Stimulated activated CD8-positive, alpha-beta memory T cell treated with anti-CD3 and anti-CD28 coated beads, Interleukin-4, amount 100 ng/mL, for 24 hours (primary cell): ENCODE measurements at regions not wholly inside any gene's neighbourhood (a gene's known extent, or its start where the extent isn't known, plus 50 kb on each side); places are given as distances from the start of the nearest gene placed in this dataset.

Experiments
- DNase-seq: peaks from one replicate; pipeline ENCODE4 v3.0.0-alpha.2; 2020; ENCODE audit warnings: low read depth

- no peak for DNase-seq
Observed at GRCh38 chr2:37866171-37866934, 58.7 kb upstream of the RMDN2 start.

- DNase-seq = no peak
Observed at GRCh38 chr2:37867166-37867565, 57.9 kb upstream of the RMDN2 start.

- DNase-seq = no peak
Observed at GRCh38 chr2:37868866-37869265, 56.2 kb upstream of the RMDN2 start.

GRCh38 chr2:37869304-37869703, 55.8 kb upstream of the RMDN2 start:
- DNase-seq = no peak

- DNase-seq = no peak
Observed at GRCh38 chr2:37869771-37870170, 55.3 kb upstream of the RMDN2 start.

GRCh38 chr2:37870829-37871228, 54.3 kb upstream of the RMDN2 start:
- no peak for DNase-seq

- no peak for DNase-seq
Observed at GRCh38 chr2:37871456-37872191, 53.5 kb upstream of the RMDN2 start.

- DNase-seq = no peak
Observed at GRCh38 chr2:37872192-37872750, 52.8 kb upstream of the RMDN2 start.

GRCh38 chr2:37873229-37873628, 51.9 kb upstream of the RMDN2 start:
- DNase-seq = no peak

GRCh38 chr2:37873749-37874330, 51.2 kb upstream of the RMDN2 start:
- no peak for DNase-seq

GRCh38 chr2:37874470-37874869, 50.6 kb upstream of the RMDN2 start:
- no peak for DNase-seq
